ENCODE measurements at regions not wholly inside any gene's neighbourhood (a gene's known extent, or its start where the extent isn't known, plus 50 kb on each side); places are given as distances from the start of the nearest gene placed in this dataset.
"Not testable (repeated sequence)": the region's sequence is repeated elsewhere in the genome, so short reads cannot be mapped to it uniquely, and the experiment has no call there.

DNA sequence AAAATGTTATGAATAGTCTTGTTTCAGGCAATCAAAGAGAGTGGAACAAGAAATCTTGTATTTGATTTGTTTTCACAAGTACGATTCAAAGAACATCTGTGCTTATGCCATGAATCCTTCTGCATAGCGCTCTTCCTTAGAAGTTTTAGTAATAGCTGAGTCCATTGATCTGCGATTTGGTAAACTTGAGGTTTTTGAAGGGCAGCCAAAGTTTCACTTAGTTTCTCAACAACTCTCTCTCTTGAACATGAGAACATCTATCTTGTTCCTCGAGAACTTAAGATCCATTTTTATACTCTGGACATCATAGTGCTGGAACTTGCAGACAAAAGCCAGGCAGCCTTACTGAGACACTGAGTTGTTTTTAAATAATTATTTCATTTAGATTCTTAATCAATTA lies 96.2 kb upstream of the USP15 start:
- DNase-seq, result no peak

DNA sequence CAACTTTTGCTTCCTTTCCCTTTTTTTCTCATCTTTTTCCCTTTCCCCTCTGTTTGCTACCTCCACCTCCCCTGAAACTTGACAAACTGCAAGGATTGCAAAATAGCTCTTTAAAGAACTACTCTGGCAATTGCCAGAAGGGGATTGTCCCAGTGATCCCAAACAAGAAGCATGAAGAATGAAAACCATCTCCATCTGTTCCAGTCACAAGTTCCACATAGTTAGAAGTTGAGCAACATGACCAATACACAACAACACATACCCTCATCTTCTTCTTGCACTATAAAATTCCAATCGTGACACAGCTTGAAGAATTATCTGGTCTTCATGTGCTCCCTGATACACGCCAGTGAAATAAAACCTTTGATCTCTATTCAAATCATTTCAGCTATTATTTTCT lies 93.7 kb upstream of the USP15 start:
- no peak for DNase-seq

DNA sequence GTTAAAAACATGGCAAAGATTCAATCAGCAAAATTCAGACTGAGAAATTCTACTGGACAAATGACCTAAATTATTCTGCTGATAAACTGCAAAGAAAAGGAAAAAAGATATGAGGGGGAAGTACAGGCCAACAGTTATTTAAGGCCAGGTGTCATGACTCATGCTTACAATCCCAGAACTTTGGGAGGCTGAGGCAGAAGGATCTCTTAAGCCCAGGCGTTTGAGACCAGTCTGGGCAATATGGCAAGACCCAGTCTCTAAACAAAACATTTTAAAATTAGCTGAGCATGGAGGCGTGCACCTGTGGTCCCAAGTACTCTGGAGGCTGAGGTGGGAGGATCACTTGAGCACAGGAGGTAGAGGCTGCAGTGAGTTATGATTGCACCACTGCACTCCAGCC lies 91.8 kb upstream of the USP15 start:
- DNase-seq, result no peak

DNA sequence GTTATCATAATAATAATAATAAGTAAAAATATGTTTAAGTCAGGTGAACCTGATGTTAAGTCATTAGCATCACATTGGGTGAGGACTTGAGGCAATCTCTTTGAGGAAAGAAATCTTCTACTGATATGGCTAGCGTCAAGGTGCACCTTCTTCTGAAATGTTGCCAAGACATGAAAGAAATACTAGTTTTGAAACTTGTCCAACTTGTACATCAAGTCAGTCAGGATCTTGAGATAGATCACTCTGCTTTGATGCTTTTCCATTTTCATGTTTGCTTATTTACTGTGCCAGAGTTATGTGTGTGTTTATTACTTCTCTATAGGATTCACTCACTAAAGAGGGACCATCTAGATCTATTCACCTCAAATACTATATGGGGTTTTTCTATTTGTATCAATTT lies 90.0 kb upstream of the USP15 start:
- no peak for DNase-seq

DNA sequence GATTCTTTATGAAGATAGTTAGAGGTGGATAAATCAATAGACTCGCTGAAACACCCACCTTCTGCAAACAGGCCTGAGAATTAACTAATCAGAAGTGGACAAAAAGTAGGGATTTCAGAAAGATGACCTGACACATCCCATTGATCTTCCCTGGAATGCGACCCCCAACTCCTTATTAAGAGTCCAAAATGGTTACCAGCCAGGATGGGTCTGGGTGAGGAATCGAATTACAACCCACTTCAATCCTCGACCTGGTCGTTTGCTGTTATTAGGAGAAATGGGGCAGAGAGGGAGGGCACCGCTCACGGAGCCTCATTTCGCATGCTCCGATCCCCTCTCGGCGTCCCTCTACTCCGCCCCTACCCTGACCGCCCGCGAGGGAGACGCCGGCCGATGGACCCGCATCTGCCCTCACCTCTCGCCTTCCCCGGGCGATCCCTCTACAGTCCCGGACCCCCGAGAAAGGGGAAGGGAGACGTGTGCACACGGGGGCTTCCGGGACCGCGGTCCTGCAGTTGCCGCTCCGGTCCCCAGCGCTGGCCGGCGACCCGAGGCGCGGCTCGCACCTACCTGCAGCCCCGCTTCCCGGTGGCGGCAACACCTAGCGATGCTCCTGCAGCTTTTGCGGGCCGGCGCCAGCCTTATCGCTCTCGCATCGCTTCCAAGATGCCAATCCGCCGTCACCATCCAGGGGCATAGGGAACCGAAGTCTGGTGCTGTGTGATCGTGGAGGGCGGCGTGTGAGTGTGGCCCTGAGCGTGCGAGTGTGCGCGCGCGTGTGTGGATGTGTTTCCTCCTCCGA lies 69.3 kb upstream of the USP15 start:
- no peak for DNase-seq

DNA sequence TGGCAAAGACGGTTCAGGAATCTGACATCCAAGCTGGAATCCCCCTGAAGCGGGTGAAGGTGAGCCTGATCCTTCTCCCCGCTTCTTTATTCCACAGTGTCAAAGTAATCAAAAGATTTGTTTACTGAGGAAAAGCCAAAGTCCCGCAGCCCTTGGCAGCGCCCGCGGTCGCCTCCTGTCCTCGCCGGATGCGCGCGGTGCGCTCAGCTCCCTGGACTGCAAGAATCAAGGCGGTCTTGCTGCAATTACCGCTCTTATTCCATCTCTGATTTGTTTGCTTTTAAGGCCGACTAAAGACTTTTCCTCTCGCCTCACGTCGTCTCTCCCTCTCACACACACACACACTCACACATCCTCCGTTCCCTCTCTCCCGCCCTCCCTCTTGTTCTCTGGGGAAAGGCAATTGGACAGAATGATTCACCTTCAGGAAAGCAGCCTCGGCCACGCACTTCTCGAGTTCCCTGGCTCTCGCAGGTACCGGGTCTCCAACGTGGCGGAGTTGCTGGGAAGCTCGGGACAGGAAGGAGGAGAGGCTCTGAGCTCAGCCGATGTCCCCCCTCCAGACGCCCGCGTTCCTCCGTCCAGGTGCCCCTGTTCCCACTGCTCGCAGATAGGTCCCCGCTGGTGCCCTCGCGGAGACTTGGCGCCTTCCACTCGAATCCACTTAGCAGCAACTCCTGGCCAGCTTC lies 68.6 kb upstream of the USP15 start:
- DNase-seq, result no peak

DNA sequence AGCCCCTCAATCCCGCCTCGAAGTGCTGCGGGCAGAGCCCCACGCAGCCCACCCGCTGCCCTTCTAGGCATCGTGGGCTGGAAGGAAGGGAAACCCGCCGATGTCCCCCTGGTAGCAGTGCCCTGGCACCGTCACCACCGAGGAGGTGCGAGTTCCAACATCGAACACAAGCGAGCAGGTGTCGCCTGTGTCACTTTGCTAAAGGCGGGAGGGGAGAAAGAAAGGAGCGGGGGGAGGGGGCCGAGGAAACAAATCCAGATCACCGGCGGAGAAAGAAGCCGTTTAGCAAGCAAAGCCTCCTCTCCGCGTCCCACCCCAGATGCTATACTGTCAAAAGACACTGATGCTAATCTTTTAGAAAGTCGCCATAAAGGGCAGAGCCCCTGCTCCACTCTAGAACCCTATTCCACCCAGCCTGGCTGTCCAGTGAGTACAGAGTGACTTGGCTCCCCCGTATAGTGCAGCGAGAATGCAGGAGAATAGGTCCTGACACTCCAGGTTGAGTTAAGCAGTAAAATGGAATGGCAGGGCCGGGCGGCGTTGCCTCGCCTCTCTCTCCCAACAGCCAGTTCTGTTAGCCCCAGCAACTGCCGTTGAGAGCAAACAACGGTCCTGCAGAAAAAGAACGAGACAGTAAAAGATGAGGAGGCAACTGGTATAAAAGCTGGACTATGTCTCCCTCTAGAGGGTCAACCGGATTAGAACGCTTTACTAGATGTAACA lies 67.9 kb upstream of the USP15 start:
- peak; percentile 55 to 76 for DNase-seq

DNA sequence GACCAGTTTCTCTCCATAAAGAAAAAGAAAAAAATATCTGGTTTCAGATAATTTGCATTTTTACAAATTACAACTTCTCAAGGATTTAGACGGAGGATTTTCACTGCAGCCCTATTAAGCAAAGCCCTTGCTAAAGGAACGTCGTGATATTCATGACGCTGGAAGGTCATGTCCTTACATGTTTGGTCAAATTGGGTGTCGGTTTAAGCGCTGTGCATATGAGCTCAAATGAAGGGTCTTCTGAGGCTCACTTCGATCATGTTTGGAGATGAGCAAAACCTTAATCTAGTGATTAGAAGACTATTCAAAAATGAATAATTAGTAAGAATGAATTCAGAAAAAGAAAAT lies 67.3 kb upstream of the USP15 start:
- no peak for DNase-seq

DNA sequence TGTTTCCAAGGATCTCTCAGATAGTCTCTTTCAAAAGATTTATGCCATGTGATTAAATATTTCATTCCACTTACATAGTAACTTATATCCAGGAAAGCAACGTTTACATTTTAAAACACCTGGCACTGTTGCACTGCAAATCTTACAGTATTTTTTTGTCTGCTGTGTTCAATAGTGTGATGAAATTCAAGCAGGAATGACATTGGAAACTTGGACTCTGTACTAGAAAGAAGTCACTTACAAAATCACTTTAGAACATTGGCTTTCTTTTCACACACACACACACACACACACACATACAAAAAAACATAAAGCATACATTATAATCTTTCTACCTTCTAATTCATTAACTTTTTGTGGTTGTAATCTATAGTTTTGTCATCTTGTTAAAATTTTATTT lies 66.2 kb upstream of the USP15 start:
- DNase-seq, result no peak

DNA sequence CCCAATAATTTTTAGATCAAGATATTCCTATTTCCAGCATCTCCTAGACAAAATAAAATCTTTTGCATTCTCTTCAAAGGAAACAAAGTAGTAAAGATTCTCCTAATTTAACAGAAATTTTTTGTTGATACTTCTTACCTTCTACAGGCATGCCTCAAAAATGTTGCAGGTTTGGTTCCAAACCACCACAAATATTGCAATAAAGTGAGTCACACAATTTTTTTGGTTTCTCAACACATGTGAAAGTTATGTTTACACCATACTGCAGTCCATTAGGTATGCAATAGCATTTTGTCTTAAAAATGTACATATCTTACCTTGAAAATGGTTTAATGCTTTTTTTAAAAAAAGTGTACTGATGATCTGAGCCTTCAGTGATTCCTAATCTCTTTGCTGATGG lies 65.6 kb upstream of the USP15 start:
- DNase-seq, result no peak

DNA sequence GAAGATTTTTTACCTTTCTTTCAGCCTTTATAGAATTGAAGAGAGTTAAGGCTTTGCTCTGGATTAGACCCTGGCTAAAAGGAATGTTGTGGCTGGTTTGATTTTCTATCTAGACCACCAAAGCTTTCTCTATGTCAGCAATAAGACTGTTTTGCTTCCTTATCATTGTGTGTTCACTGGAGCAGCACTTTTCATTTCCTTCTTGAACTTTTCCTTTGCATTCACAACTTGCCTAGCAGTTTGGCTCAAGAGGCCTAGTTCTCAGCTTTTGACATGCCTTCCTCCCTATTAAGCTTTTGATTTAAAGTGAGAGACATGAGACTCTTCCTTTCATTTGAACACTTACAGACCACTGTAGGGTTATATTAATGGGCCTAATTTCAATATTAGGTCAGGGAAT lies 64.1 kb upstream of the USP15 start:
- DNase-seq, result no peak

DNA sequence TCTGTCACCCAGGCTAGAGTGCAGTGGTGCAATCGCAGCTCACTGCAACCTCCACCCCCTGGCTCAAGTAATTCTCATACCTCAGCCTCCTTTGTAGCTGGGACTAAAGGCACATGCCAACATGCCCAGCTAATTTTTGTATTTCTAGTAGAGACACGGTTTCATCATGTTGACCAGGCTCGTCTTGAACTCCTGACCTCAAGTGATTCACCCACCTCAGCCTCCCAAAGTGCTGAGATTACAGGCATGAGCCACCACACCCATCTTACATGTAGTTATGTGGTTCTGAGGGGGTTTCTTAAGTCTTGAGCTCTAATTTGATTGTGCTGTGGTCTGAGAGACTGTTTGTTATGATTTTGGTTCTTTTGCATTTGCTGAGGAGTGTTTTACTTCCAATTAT lies 57.3 kb upstream of the USP15 start:
- not testable (repeated sequence) for DNase-seq

DNA sequence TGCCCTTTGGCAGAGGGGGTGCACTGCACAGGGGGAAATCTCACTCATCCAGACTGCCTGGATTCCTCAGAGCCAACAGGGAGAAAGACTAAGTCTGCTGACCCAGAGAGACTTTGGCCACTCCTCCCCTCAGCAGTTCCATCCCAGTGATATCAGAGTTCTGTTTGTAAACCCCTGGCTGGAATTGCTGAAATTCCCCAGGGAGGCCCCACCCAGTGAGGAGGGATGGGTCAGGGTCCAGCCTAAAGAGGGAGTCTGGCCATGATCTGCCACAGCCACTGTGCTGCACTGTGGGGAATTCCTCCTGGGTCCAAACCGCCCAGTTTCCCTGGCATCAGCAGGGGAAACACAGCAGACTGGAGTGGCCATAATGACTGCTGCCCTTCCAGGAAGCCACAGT lies 54.9 kb upstream of the USP15 start:
- no peak for DNase-seq

DNA sequence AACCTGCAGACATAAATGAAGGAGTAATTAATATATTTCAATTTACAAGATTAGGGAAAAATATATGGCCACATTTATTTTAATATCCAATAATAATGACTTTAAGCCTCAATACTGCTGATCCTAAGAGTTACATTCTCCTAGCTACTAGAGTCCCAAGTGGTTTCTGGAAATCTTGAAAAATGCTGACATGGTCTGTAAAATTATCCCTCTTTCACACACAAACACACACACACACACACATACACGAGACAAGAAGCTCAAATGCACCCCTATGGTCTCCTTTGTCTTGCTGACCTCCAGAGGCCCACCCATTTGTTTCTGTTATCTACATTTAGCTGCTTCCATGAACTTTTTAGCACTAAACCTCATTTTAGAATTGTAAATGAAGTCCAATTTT lies 53.0 kb upstream of the USP15 start:
- no peak for DNase-seq

Measured in NCI-H187 (cell line).